K562 (cell line): ENCODE measurements at regions not wholly inside any gene's neighbourhood (a gene's known extent, or its start where the extent isn't known, plus 50 kb on each side); places are given as distances from the start of the nearest gene placed in this dataset.

Source experiments
- ATAC-seq: fragments of 200-7000 bp; cut with Tn5 transposase; 3 replicates; pipeline ENCODE4 v1.9.1; 2020; ENCODE audit warnings: moderate library complexity
- BruUV-seq: library from RNA; stranded (reverse); fragments of 400-500 nt; replicated peaks from 2 replicates; lab custom pipeline; 2021; lab: Mats Ljungman, UMichigan
- CTCF ChIA-PET: fragments of 300-600 bp; formaldehyde crosslinking; extraction: SDS; loops from one replicate; lab custom pipeline; 2021; ENCODE audit warnings: low intra/inter-chr PET ratio; lab: Yijun Ruan, JAX
- POLR2A ChIA-PET: fragments of 300-600, 350-650 bp; sonication (Branson Sonifier 250); formaldehyde crosslinking; extraction: SDS; loops from one replicate; lab custom pipeline; 2021; ENCODE audit warnings: antibody characterized with exemption, inconsistent platforms; lab: Yijun Ruan, JAX
- DNase-seq, 4 experiments: peaks; one replicate each; pipeline versions ENCODE4 v3.0.0 to v3.0.0-alpha.2; 2011 to 2018; ENCODE audit warnings: low spot score in 3 of 4, mixed read lengths in 3 of 4; ENCODE audit errors: extremely low read depth in 1 of 4
- FAIRE-seq: peaks from 2 replicates; lab custom pipeline; 2011; peaks lifted over from hg19 to GRCh38; lab: Jason Lieb, UNC
- H2AFZ ChIP-seq: 2 replicates; pipeline ENCODE4 v1.6.0; 2011; ENCODE audit warnings: low read depth, low read length, control low read depth, inconsistent platforms
- H3K27ac ChIP-seq: fragments of 200-600 bp; 3 replicates; pipeline ENCODE4 v1.8.0; 2011; ENCODE audit warnings: low read depth, mild to moderate bottlenecking, control low read depth, inconsistent platforms, low read length, moderate library complexity, mixed read lengths; ENCODE audit errors: extremely low read depth
- H3K27me3 ChIP-seq, 2 experiments: fragments of 300-600 bp in 1 of 2; 2 replicates in 1 of 2; 3 replicates in 1 of 2; pipeline versions ENCODE4 v1.6.0 to v1.8.0; 2011; ENCODE audit warnings: inconsistent platforms in 2 of 2, low read length in 2 of 2, mild to moderate bottlenecking in 1 of 2, mixed read lengths in 1 of 2, moderate library complexity in 1 of 2; ENCODE audit not compliant: control insufficient read depth in 2 of 2, insufficient read depth in 2 of 2
- H3K36me3 ChIP-seq: fragments of 300-600 bp; 3 replicates; pipeline ENCODE4 v1.8.0; 2011; ENCODE audit warnings: mild to moderate bottlenecking, low read length, inconsistent platforms; ENCODE audit not compliant: control insufficient read depth, insufficient read depth
- H3K4me1 ChIP-seq, 2 experiments: fragments of 200-600 bp in 1 of 2; replicated peaks in 1 of 2; 2 replicates in 1 of 2; 3 replicates in 1 of 2; pipeline versions ENCODE4 v1.5.1 to v1.8.0; 2011; ENCODE audit warnings: inconsistent platforms in 2 of 2, low read length in 2 of 2, mild to moderate bottlenecking in 1 of 2, mixed read lengths in 1 of 2, moderate library complexity in 1 of 2; ENCODE audit not compliant: control insufficient read depth in 2 of 2, insufficient read depth in 2 of 2
- H3K4me2 ChIP-seq: 2 replicates; pipeline ENCODE4 v1.6.1; 2011; ENCODE audit warnings: low read length, control low read depth, inconsistent platforms, mixed read lengths; ENCODE audit not compliant: insufficient read depth
- H3K4me3 ChIP-seq: fragments of 200-600 bp; sonication (generic), shearing (Covaris generic); 2 replicates; pipeline ENCODE4 v1.5.1; 2016; ENCODE audit warnings: control low read depth, inconsistent platforms
- H3K79me2 ChIP-seq: fragments of 200-600 bp; 3 replicates; pipeline ENCODE4 v1.8.0; 2011; ENCODE audit warnings: low read length, inconsistent platforms; ENCODE audit not compliant: control insufficient read depth, insufficient read depth
- H3K9ac ChIP-seq, 2 experiments: 2 replicates each; pipeline versions ENCODE4 v1.6.0 to v1.6.1; 2011; ENCODE audit warnings: low read depth in 2 of 2, low read length in 2 of 2, control low read depth in 1 of 2, inconsistent platforms in 1 of 2, mild to moderate bottlenecking in 1 of 2, mixed read lengths in 1 of 2; ENCODE audit not compliant: insufficient read depth in 1 of 2
- H3K9me1 ChIP-seq: one replicate; pipeline ENCODE4 v1.6.0; 2011; ENCODE audit warnings: inconsistent platforms, mild to moderate bottlenecking, low read length, moderate library complexity; ENCODE audit not compliant: control insufficient read depth, insufficient read depth
- H3K9me3 ChIP-seq: replicated peaks from 2 replicates; pipeline ENCODE4 v1.5.1; 2011; ENCODE audit warnings: low read depth, low read length, inconsistent platforms; ENCODE audit not compliant: control insufficient read depth, insufficient read depth
- H4K20me1 ChIP-seq: replicated peaks from 2 replicates; pipeline ENCODE4 v1.6.1; 2011; ENCODE audit warnings: low read length, inconsistent platforms, mixed read lengths; ENCODE audit not compliant: control insufficient read depth, insufficient read depth
- ARHGAP35 ChIP-seq: fragments of 450-650 bp; IDR thresholded peaks from 2 replicates; pipeline ENCODE4 v1.6.1; 2018; ENCODE audit not compliant: partially characterized antibody
- BRD4 ChIP-seq: fragments of 200-600 bp; sonication (generic); IDR thresholded peaks from 2 replicates; pipeline ENCODE4 v1.6.1; 2017; ENCODE audit warnings: inconsistent platforms
- BRD9 ChIP-seq: fragments of 450-650 bp; IDR thresholded peaks from 2 replicates; pipeline ENCODE4 v1.6.1; 2018; ENCODE audit warnings: low read depth; ENCODE audit not compliant: partially characterized antibody
- CREBBP ChIP-seq: IDR thresholded peaks from one replicate; pipeline ENCODE4 v1.6.1; 2012; ENCODE audit warnings: low read depth, mild to moderate bottlenecking, control low read depth, inconsistent platforms, low read length
- DIDO1 ChIP-seq: fragments of 450-650 bp; IDR thresholded peaks from 2 replicates; pipeline ENCODE4 v1.6.1; 2016; ENCODE audit warnings: low read depth, missing biosample characterization, missing genetic modification characterization
- SIN3B ChIP-seq: fragments of 450-650 bp; IDR thresholded peaks from 2 replicates; pipeline ENCODE4 v1.6.1; 2017; ENCODE audit warnings: low read depth, mild to moderate bottlenecking, moderate library complexity
- SMARCA4 ChIP-seq: fragments of 450-650 bp; IDR thresholded peaks from 2 replicates; pipeline ENCODE4 v1.6.1; 2016
- SMARCC2 ChIP-seq: fragments of 450-650 bp; IDR thresholded peaks from 2 replicates; pipeline ENCODE4 v1.6.1; 2017; ENCODE audit warnings: antibody characterized with exemption, moderate library complexity, mild to moderate bottlenecking, low read depth
- ZBTB8A ChIP-seq: fragments of 450-650 bp; IDR thresholded peaks from 2 replicates; pipeline ENCODE4 v1.6.1; 2018; ENCODE audit warnings: mild to moderate bottlenecking, moderate library complexity; ENCODE audit not compliant: partially characterized antibody
- WGBS: fragments of 100-300 bp; shearing (Covaris generic); methylation state at CpG from one replicate; pipeline ENCODE4 v1.1.6; 2016; ENCODE audit warnings: low coverage, mixed read lengths; ENCODE audit not compliant: insufficient coverage; ENCODE audit errors: missing lambda C conversion rate; 5-methylcytosine and 5-hydroxymethylcytosine counted together
- in situ Hi-C: fragments of 300-500 bp; cut with MboI; formaldehyde crosslinking; loops from 4 replicates; pipeline ENCODE4 v1.15.0; 2018; ENCODE audit warnings: inconsistent platforms, mixed read lengths
- intact Hi-C: fragments of 100-400 bp; cut with micrococcal nuclease; formaldehyde crosslinking; loops from 2 replicates; pipeline ENCODE4 v1.14.2; 2022
- TF ChIP-seq, protein P1 (sequence below): fragments of 450-650 bp; IDR thresholded peaks from 2 replicates; pipeline ENCODE4 v1.7.0; 2016; ENCODE audit warnings: borderline replicate concordance
- TF ChIP-seq, protein P2 (sequence below): fragments of 250-450 bp; sonication (Bioruptor Pico); IDR thresholded peaks from 2 replicates; pipeline ENCODE4 v1.8.0; 2021; ENCODE audit warnings: moderate library complexity, mild to moderate bottlenecking, inconsistent platforms
- TF ChIP-seq, protein P3 (sequence below): fragments of 250-450 bp; sonication (Bioruptor Pico); IDR thresholded peaks from 2 replicates; pipeline ENCODE4 v1.6.1; 2021; ENCODE audit warnings: mild to moderate bottlenecking
- TF ChIP-seq, protein P4 (sequence below): fragments of 250-450 bp; sonication (Bioruptor Pico); IDR thresholded peaks from 2 replicates; pipeline ENCODE4 v1.4.0; 2020; ENCODE audit warnings: borderline replicate concordance
- TF ChIP-seq, protein P5 (sequence below): IDR thresholded peaks from 2 replicates; pipeline ENCODE4 v1.6.1; 2011; ENCODE audit not compliant: insufficient read length; ENCODE audit errors: extremely low read depth

DNA sequence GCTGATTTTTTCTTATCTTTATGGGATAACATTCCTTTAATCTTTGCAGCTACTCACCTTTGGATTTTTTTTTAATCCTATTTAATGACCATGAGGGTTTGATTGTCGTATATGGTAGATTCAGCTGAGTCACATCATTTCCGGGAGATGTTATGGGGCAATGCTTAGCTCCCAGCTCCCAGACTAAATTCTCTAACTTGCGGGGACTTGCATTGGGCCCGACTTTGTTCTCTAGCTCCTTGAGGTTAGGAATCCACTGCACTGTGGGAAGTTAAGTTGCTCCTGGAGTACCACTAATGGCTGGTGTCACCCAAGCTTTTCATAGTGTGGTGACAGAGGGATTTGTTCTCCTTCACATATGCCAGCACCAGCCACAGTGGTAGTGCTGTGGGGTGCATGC lies 287.4 kb downstream of the TECRL start:
- WGBS: 4% methylated on average over 4 of the region's 4 CpGs
- in situ Hi-C loops (no loop called here), intact Hi-C loops (no loop called here)
- CTCF ChIA-PET: no interaction called here
- DNase-seq (no peak), FAIRE-seq (no peak), ATAC-seq (no peak)
- Histone ChIP-seq H4K20me1 (no peaks in the 10 kb centered on the region), H2AFZ (no peak overlapping the region), H3K79me2 (no peaks in the 10 kb centered on the region), H3K4me1 (no peaks in the 10 kb centered on the region), H3K9me1 (no peaks in the 10 kb centered on the region), H3K4me2 (no peak overlapping the region), H3K27ac (no peak overlapping the region), H3K9ac (no peak overlapping the region), H3K27me3 (no peaks in the 10 kb centered on the region), H3K36me3 (no peaks in the 10 kb centered on the region), H3K9me3 (no peaks in the 10 kb centered on the region; the same call in 1 of the 2 replicates), H3K4me3 (no peak overlapping the region)
- POLR2A ChIA-PET: no interaction called here
- no TSS peak for BruUV-seq
- TF ChIP-seq, protein P1, sequence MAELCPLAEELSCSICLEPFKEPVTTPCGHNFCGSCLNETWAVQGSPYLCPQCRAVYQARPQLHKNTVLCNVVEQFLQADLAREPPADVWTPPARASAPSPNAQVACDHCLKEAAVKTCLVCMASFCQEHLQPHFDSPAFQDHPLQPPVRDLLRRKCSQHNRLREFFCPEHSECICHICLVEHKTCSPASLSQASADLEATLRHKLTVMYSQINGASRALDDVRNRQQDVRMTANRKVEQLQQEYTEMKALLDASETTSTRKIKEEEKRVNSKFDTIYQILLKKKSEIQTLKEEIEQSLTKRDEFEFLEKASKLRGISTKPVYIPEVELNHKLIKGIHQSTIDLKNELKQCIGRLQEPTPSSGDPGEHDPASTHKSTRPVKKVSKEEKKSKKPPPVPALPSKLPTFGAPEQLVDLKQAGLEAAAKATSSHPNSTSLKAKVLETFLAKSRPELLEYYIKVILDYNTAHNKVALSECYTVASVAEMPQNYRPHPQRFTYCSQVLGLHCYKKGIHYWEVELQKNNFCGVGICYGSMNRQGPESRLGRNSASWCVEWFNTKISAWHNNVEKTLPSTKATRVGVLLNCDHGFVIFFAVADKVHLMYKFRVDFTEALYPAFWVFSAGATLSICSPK: no peak
- TF ChIP-seq BRD9 (no peak), SMARCC2 (no peak), SIN3B (no peak), ZBTB8A (no peak), CREBBP (no peak), SMARCA4 (no peak), DIDO1 (tag) (no peak), ARHGAP35 (no peak), BRD4 (no peak)
- TF ChIP-seq, protein P2, sequence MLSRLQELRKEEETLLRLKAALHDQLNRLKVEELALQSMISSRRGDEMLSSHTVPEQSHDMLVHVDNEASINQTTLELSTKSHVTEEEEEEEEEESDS (CRISPR knock-in tag): no peak
- TF ChIP-seq, protein P3, sequence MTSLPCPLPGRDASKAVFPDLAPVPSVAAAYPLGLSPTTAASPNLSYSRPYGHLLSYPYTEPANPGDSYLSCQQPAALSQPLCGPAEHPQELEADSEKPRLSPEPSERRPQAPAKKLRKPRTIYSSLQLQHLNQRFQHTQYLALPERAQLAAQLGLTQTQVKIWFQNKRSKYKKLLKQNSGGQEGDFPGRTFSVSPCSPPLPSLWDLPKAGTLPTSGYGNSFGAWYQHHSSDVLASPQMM: no peak
- TF ChIP-seq, protein P4, sequence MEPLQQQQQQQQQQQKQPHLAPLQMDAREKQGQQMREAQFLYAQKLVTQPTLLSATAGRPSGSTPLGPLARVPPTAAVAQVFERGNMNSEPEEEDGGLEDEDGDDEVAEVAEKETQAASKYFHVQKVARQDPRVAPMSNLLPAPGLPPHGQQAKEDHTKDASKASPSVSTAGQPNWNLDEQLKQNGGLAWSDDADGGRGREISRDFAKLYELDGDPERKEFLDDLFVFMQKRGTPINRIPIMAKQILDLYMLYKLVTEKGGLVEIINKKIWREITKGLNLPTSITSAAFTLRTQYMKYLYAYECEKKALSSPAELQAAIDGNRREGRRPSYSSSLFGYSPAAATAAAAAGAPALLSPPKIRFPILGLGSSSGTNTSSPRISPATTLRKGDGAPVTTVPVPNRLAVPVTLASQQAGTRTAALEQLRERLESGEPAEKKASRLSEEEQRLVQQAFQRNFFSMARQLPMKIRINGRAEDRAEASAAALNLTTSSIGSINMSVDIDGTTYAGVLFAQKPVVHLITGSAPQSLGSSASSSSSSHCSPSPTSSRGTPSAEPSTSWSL: no peak
- TF ChIP-seq, protein P5, sequence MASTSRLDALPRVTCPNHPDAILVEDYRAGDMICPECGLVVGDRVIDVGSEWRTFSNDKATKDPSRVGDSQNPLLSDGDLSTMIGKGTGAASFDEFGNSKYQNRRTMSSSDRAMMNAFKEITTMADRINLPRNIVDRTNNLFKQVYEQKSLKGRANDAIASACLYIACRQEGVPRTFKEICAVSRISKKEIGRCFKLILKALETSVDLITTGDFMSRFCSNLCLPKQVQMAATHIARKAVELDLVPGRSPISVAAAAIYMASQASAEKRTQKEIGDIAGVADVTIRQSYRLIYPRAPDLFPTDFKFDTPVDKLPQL: no peak
